ENCODE measurements at regions not wholly inside any gene's neighbourhood (a gene's known extent, or its start where the extent isn't known, plus 50 kb on each side); places are given as distances from the start of the nearest gene placed in this dataset.

GRCh38 chr9:102069969-102070368 lies 331.5 kb upstream of the GRIN3A start:
- TF ChIP-seq POLR2A (IDR thresholded peaks at IDR 0.05) (no peak), CTCF (IDR thresholded peaks at IDR 0.05) (no peak)
- Histone ChIP-seq H3K36me3 (replicated peaks in 1 of 2) (no peaks in the 10 kb centered on the region), H3K4me1 (replicated peaks in 1 of 2) (peaks cover 5 to 6% of the 10 kb centered on the region in 2 donors), H3K9me3 (replicated peaks in 1 of 3) (no peaks in the 10 kb centered on the region), H3K4me3 (no peak overlapping the region), H3K27me3 (no peaks in the 10 kb centered on the region), H3K27ac (peak overlapping the region in 2 of 5 donors; percentile 31 to 49)
- WGBS, 4 donors: 38 to 50% (median 43%) methylated on average over 1 of the region's 1 CpG
- intact Hi-C loops (cut with DNase I): no loop called here
- DNase-seq: peak; percentile 67 to 92 (median 87)

DNA sequence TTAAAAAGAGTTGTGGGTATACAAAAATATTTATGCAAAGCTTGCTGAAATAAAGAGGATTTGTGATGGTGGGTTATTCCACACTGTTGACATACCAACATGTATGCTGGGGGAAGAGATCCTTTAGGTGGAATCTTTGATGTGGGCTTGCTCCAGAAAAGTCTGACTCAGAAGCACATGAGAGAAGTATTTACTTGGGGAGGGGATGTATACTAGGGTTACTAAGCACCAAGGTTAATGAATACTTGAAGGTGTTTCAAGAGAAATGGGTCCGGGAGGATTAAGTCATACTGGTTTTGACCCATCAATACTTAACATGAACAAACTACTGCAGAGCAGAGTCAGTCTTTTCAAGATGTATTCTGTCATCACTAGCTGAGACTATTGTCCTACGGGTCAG lies 316.4 kb upstream of the GRIN3A start:
- Histone ChIP-seq H3K9me3 (replicated peaks in 1 of 3) (no peaks in the 10 kb centered on the region), H3K4me3 (no peak overlapping the region), H3K4me1 (replicated peaks in 1 of 2) (peaks cover 0 to 9% of the 10 kb centered on the region in 2 donors), H3K27me3 (no peaks in the 10 kb centered on the region), H3K36me3 (replicated peaks in 1 of 2) (no peaks in the 10 kb centered on the region), H3K27ac (no peak overlapping the region)
- intact Hi-C loops (cut with DNase I): no loop called here
- WGBS, 4 donors: 86 to 93% (median 90%) methylated on average over 2 of the region's 2 CpGs
- no peak for TF ChIP-seq POLR2A (IDR thresholded peaks at IDR 0.05)
- no peak for TF ChIP-seq CTCF (IDR thresholded peaks at IDR 0.05)
- no peak for DNase-seq

DNA sequence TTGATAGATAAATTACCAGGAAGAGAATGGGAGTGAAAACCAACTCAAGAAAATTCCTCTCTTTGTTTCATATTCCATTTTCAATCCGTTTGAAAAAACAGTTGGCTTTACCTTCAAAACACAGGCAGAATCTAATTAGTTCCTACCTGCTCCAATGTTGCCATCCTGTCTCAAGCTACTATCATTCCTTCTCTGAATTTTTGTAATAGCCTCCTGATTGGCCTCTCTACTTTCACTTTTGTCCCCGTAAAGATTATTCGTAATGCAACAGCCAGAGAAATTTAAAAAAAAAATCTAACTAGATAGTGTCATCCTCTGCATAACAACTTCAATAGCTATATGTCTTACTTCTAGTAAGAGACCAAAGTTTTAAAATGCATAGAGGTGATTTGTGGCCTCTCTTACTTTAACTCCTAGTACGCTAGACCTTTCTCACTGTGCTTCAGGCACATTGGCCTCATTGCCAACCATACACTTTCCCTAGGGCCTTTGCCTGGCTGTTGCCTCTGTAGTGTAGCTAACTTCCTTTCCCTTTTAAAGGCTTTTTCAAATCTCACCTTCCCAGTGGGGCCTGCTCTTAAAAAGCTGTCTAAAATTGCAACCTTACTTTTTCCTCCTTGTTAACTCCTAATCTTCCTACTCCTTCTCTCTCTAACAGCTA lies 311.3 kb upstream of the GRIN3A start:
- Histone ChIP-seq H3K9me3 (replicated peaks in 1 of 3) (no peaks in the 10 kb centered on the region), H3K27ac (no peak overlapping the region), H3K4me1 (replicated peaks in 1 of 2) (peaks cover 0 to 9% of the 10 kb centered on the region in 2 donors), H3K36me3 (replicated peaks in 1 of 2) (no peaks in the 10 kb centered on the region), H3K27me3 (no peaks in the 10 kb centered on the region), H3K4me3 (peak overlapping the region in 1 of 4 donors; percentile 38)
- intact Hi-C loops (cut with DNase I): no loop called here
- WGBS, 4 donors: 40 to 50% (median 46%) methylated on average over 4 of the region's 4 CpGs
- no peak for TF ChIP-seq POLR2A (IDR thresholded peaks at IDR 0.05)
- DNase-seq: no peak

GRCh38 chr9:102047549-102047948 lies 309.1 kb upstream of the GRIN3A start:
- TF ChIP-seq CTCF (IDR thresholded peaks at IDR 0.05): no peak
- no peak for TF ChIP-seq POLR2A (IDR thresholded peaks at IDR 0.05)
- Histone ChIP-seq H3K36me3 (replicated peaks in 1 of 2) (no peaks in the 10 kb centered on the region), H3K4me3 (no peak overlapping the region), H3K27ac (no peak overlapping the region), H3K9me3 (replicated peaks in 1 of 3) (peaks cover 0 to 4% (median 0%) of the 10 kb centered on the region in 3 donors), H3K27me3 (no peaks in the 10 kb centered on the region), H3K4me1 (replicated peaks in 1 of 2) (peaks cover 0 to under 1% of the 10 kb centered on the region in 2 donors)
- intact Hi-C loops (cut with DNase I): no loop called here
- no peak for DNase-seq
- 78 to 89% (median 82%) methylated on average over 3 of the region's 3 CpGs for WGBS, 4 donors

GRCh38 chr9:102044133-102044532 lies 305.7 kb upstream of the GRIN3A start:
- intact Hi-C loops (cut with DNase I): no loop called here
- WGBS, 4 donors: 82 to 91% (median 85%) methylated on average over 1 of the region's 1 CpG
- TF ChIP-seq POLR2A (IDR thresholded peaks at IDR 0.05): no peak
- Histone ChIP-seq H3K27me3 (no peaks in the 10 kb centered on the region), H3K27ac (no peak overlapping the region), H3K4me3 (no peak overlapping the region), H3K4me1 (replicated peaks in 1 of 2) (no peaks in the 10 kb centered on the region), H3K36me3 (replicated peaks in 1 of 2) (no peaks in the 10 kb centered on the region), H3K9me3 (replicated peaks in 1 of 3) (peaks cover 0 to 4% (median 0%) of the 10 kb centered on the region in 3 donors)
- no peak for DNase-seq
